ENCODE measurements at regions not wholly inside any gene's neighbourhood (a gene's known extent, or its start where the extent isn't known, plus 50 kb on each side); places are given as distances from the start of the nearest gene placed in this dataset.

DNA sequence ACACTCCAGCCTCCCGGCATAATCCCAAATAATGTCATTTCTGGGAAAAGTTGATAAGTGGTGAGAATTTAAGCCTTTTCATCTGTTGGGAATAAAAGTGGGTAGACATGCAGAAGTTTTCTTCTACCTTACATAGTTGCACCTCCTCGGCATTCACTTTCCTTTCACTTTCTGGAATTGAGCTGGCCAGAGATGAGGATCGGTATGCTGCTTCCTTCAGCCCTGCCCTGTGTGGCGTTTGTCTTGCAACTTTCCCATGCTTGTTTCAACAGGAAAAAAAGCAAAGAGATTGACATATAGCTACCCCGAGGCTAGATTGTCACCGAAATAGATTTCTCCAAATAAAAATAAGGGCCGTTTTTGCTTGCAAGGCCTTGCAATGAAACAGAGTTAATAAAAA is 65.8 kb upstream of the JAG1 start:
- no peaks in the 10 kb centered on the region for H3K79me2 ChIP-seq (ENCODE audit: insufficient read depth, low read depth)
- H3K4me2 ChIP-seq, result no peak overlapping the region
- no peak overlapping the region for H3K4me3 ChIP-seq (IDR thresholded peaks at IDR 0.05; ENCODE audit: insufficient read depth, low read depth, low read length)
- TF ChIP-seq, protein P1, sequence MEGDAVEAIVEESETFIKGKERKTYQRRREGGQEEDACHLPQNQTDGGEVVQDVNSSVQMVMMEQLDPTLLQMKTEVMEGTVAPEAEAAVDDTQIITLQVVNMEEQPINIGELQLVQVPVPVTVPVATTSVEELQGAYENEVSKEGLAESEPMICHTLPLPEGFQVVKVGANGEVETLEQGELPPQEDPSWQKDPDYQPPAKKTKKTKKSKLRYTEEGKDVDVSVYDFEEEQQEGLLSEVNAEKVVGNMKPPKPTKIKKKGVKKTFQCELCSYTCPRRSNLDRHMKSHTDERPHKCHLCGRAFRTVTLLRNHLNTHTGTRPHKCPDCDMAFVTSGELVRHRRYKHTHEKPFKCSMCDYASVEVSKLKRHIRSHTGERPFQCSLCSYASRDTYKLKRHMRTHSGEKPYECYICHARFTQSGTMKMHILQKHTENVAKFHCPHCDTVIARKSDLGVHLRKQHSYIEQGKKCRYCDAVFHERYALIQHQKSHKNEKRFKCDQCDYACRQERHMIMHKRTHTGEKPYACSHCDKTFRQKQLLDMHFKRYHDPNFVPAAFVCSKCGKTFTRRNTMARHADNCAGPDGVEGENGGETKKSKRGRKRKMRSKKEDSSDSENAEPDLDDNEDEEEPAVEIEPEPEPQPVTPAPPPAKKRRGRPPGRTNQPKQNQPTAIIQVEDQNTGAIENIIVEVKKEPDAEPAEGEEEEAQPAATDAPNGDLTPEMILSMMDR (conservative IDR thresholded peaks at IDR 0.05; ENCODE audit: low read depth, low read length), result no peak
- H3K9ac ChIP-seq, result no peak overlapping the region
- H4K20me1 ChIP-seq (ENCODE audit: insufficient read depth), result no peaks in the 10 kb centered on the region
- H2AFZ ChIP-seq (ENCODE audit: low read depth), result no peak overlapping the region
- H3K4me1 ChIP-seq (ENCODE audit: low read depth, poor library complexity, severe bottlenecking), result no peaks in the 10 kb centered on the region
- H3K27ac ChIP-seq, result no peak overlapping the region
- no peaks in the 10 kb centered on the region for H3K27me3 ChIP-seq (ENCODE audit: insufficient read depth, low read depth)
- no peaks in the 10 kb centered on the region for H3K36me3 ChIP-seq (ENCODE audit: insufficient read depth)

DNA sequence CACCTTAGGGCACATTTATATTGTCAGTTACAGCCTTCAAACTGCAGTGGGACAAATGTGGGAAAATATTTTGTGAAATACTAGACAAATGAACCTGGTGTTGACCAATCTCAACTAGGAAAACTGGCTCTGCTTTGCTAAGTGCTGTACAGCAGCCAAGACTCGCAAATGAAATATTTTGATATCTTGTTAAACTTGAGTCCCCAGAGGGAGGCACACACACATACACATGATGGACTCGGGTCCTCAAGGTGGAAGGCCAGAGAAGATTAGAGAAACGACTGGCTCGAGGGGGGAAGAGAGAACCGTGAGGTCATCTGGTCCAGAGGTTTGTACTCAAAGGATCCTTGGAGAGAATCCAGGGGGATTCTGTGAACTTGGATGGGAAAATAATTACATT is 67.3 kb upstream of the JAG1 start:
- no peaks in the 10 kb centered on the region for H4K20me1 ChIP-seq (ENCODE audit: insufficient read depth)
- no peak overlapping the region for H3K4me3 ChIP-seq (IDR thresholded peaks at IDR 0.05; ENCODE audit: insufficient read depth, low read depth, low read length)
- no peaks in the 10 kb centered on the region for H3K79me2 ChIP-seq (ENCODE audit: insufficient read depth, low read depth)
- no peak overlapping the region for H3K9ac ChIP-seq
- H2AFZ ChIP-seq (ENCODE audit: low read depth), result no peak overlapping the region
- no peak overlapping the region for H3K27ac ChIP-seq
- no peaks in the 10 kb centered on the region for H3K36me3 ChIP-seq (ENCODE audit: insufficient read depth)
- H3K4me2 ChIP-seq, result no peak overlapping the region
- H3K27me3 ChIP-seq (ENCODE audit: insufficient read depth, low read depth), result no peaks in the 10 kb centered on the region
- no peaks in the 10 kb centered on the region for H3K4me1 ChIP-seq (ENCODE audit: low read depth, poor library complexity, severe bottlenecking)
- TF ChIP-seq, protein P1 (conservative IDR thresholded peaks at IDR 0.05; ENCODE audit: low read depth, low read length), result no peak

DNA sequence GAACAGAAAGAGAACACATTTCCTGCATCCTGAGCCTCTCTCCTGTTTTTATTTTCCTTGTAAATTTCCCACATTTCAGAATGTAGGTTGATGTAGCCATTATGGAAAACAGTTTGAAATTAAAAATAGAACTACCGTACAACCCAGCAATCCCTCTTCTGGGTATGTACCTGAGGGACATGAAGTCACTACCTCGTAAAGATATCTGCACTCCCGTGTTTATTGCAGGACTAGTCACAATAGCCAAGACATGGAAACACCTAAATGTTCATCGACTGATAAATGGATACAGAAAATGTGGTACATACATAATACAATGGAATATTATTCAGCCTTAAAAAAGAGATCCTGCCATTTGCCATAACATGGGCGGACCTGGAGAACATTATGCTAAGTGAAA is 72.0 kb upstream of the JAG1 start:
- H3K27ac ChIP-seq, result no peak overlapping the region
- no peak overlapping the region for H2AFZ ChIP-seq (ENCODE audit: low read depth)
- TF ChIP-seq, protein P1 (conservative IDR thresholded peaks at IDR 0.05; ENCODE audit: low read depth, low read length), result no peak
- no peak overlapping the region for H3K4me3 ChIP-seq (IDR thresholded peaks at IDR 0.05; ENCODE audit: insufficient read depth, low read depth, low read length)
- no peaks in the 10 kb centered on the region for H3K79me2 ChIP-seq (ENCODE audit: insufficient read depth, low read depth)
- no peaks in the 10 kb centered on the region for H3K27me3 ChIP-seq (ENCODE audit: insufficient read depth, low read depth)
- H3K9ac ChIP-seq, result no peak overlapping the region
- no peaks in the 10 kb centered on the region for H3K36me3 ChIP-seq (ENCODE audit: insufficient read depth)
- no peaks in the 10 kb centered on the region for H3K4me1 ChIP-seq (ENCODE audit: low read depth, poor library complexity, severe bottlenecking)
- no peaks in the 10 kb centered on the region for H4K20me1 ChIP-seq (ENCODE audit: insufficient read depth)
- H3K4me2 ChIP-seq, result no peak overlapping the region

- no peaks in the 10 kb centered on the region for H3K79me2 ChIP-seq (ENCODE audit: insufficient read depth, low read depth)
Measured at GRCh38 chr20:10747019-10747418, 73.2 kb upstream of the JAG1 start.

More at GRCh38 chr20:10747019-10747418, 73.2 kb upstream of the JAG1 start:
- Histone ChIP-seq H3K4me1 (ENCODE audit: low read depth, poor library complexity, severe bottlenecking) (no peaks in the 10 kb centered on the region), H3K4me2 (no peak overlapping the region), H3K27me3 (ENCODE audit: insufficient read depth, low read depth) (no peaks in the 10 kb centered on the region), H2AFZ (ENCODE audit: low read depth) (no peak overlapping the region), H3K9ac (no peak overlapping the region), H3K36me3 (ENCODE audit: insufficient read depth) (no peaks in the 10 kb centered on the region), H3K27ac (no peak overlapping the region), H4K20me1 (ENCODE audit: insufficient read depth) (no peaks in the 10 kb centered on the region), H3K4me3 (IDR thresholded peaks at IDR 0.05; ENCODE audit: insufficient read depth, low read depth, low read length) (no peak overlapping the region)
- TF ChIP-seq, protein P1 (conservative IDR thresholded peaks at IDR 0.05; ENCODE audit: low read depth, low read length), result no peak

Data from KMS-11 (cell line).